GM19328 (cell line): ENCODE measurements at regions not wholly inside any gene's neighbourhood (a gene's known extent, or its start where the extent isn't known, plus 50 kb on each side); places are given as distances from the start of the nearest gene placed in this dataset.

ENCODE experiments used
- ATAC-seq: cut with Tn5 transposase; IDR thresholded peaks from one replicate; pipeline ENCODE4 v1.9.1; 2021; ENCODE audit warnings: mild to moderate bottlenecking, moderate library complexity; ENCODE audit not compliant: unreplicated experiment

GRCh38 chr4:108370291-108371141 lies 201.8 kb upstream of the LEF1 start:
- no peak for ATAC-seq

- no peak for ATAC-seq
These were observed 200.4 kb upstream of the LEF1 start for GRCh38 chr4:108369035-108369655.

- no peak for ATAC-seq
These were observed 199.0 kb upstream of the LEF1 start for GRCh38 chr4:108367751-108368150.

- ATAC-seq, result no peak
These were observed 198.0 kb upstream of the LEF1 start for GRCh38 chr4:108366716-108367115.

- no peak for ATAC-seq
These were observed 196.8 kb upstream of the LEF1 start for GRCh38 chr4:108365551-108365950.

- no peak for ATAC-seq
These were observed 193.2 kb upstream of the LEF1 start for GRCh38 chr4:108361886-108362285.

GRCh38 chr4:108361446-108361820 lies 192.7 kb upstream of the LEF1 start:
- ATAC-seq, result no peak

- no peak for ATAC-seq
These were observed 192.2 kb upstream of the LEF1 start for GRCh38 chr4:108360754-108361445.

- ATAC-seq, result no peak
These were observed 191.4 kb upstream of the LEF1 start for GRCh38 chr4:108359986-108360681.

- ATAC-seq, result no peak
These were observed 190.6 kb upstream of the LEF1 start for GRCh38 chr4:108359130-108359985.

- no peak for ATAC-seq
These were observed 187.3 kb upstream of the LEF1 start for GRCh38 chr4:108355902-108356535.

GRCh38 chr4:108355186-108355901 lies 186.6 kb upstream of the LEF1 start:
- ATAC-seq, result no peak

- ATAC-seq, result no peak
These were observed 184.1 kb upstream of the LEF1 start for GRCh38 chr4:108352664-108353308.

- ATAC-seq, result no peak
These were observed 183.1 kb upstream of the LEF1 start for GRCh38 chr4:108351791-108352190.

- no peak for ATAC-seq
These were observed 181.6 kb upstream of the LEF1 start for GRCh38 chr4:108350332-108350731.

- ATAC-seq, result no peak
These were observed 178.1 kb upstream of the LEF1 start for GRCh38 chr4:108346818-108347210.

GRCh38 chr4:108345862-108346817 lies 177.4 kb upstream of the LEF1 start:
- no peak for ATAC-seq
